Testis (tissue), 2 donors: ENCODE measurements at regions not wholly inside any gene's neighbourhood (a gene's known extent, or its start where the extent isn't known, plus 50 kb on each side); places are given as distances from the start of the nearest gene placed in this dataset.

Experiments used
- DNase-seq: peaks from one replicate; pipeline ENCODE4 v3.0.0-alpha.2; 2019
- H3K27ac ChIP-seq, 2 donors: fragments of 200-600 bp; sonication (generic); one replicate each; pipeline ENCODE4 v1.5.1; 2019
- H3K27me3 ChIP-seq: fragments of 200-600 bp; sonication (generic); one replicate; pipeline ENCODE4 v1.5.1; 2019
- H3K36me3 ChIP-seq: fragments of 200-600 bp; sonication (generic); one replicate; pipeline ENCODE4 v1.5.1; 2017; ENCODE audit warnings: low read depth; ENCODE audit errors: missing control alignments
- H3K4me1 ChIP-seq: fragments of 200-600 bp; sonication (generic); one replicate; pipeline ENCODE4 v1.5.1; 2019
- H3K4me3 ChIP-seq, 2 donors: fragments of 200-600 bp; sonication (generic); one replicate each; pipeline ENCODE4 v1.5.1; 2017 to 2019
- H3K9me3 ChIP-seq: fragments of 200-600 bp; sonication (generic); one replicate; pipeline ENCODE4 v1.5.1; 2017
- CTCF ChIP-seq, 3 experiments: fragments of 450-650 bp in 2 of 3; fragments of 200-600 bp in 1 of 3; sonication (generic) in 1 of 3; IDR thresholded peaks; one replicate each; pipeline ENCODE4 v1.5.1; 2016 to 2019; ENCODE audit warnings: antibody characterized with exemption in 3 of 3, mild to moderate bottlenecking in 2 of 3, moderate library complexity in 1 of 3
- POLR2A ChIP-seq: fragments of 450-650 bp; IDR thresholded peaks from one replicate; pipeline ENCODE4 v1.6.1; 2017; ENCODE audit warnings: antibody characterized with exemption, mild to moderate bottlenecking, moderate library complexity
- WGBS, 2 donors: methylation state at CpG; one replicate each; pipeline ENCODE4 v1.1.5; 2018; 5-methylcytosine and 5-hydroxymethylcytosine counted together
- intact Hi-C: fragments of 100-400 bp; cut with DNase I; formaldehyde crosslinking; loops from one replicate; pipeline ENCODE4 v1.15.1; 2023; ENCODE audit warnings: low total_unique reads

- H3K27me3 ChIP-seq: no peaks in the 10 kb centered on the region
- 47 to 49% methylated on average over 11 of the region's 11 CpGs for WGBS, 2 donors
- H3K4me3 ChIP-seq: no peak overlapping the region
- TF ChIP-seq POLR2A (no peak), CTCF (IDR thresholded peaks at IDR 0.05) (no peak)
- DNase-seq: no peak
- no peaks in the 10 kb centered on the region for H3K9me3 ChIP-seq
- intact Hi-C loops: no loop called here
- H3K36me3 ChIP-seq: no peaks in the 10 kb centered on the region
- no peaks in the 10 kb centered on the region for H3K4me1 ChIP-seq
- no peak overlapping the region for H3K27ac ChIP-seq
Observed at GRCh38 chr1:14039582-14040430, 339.8 kb downstream of the PRDM2 start.

- no peak for DNase-seq
- no peaks in the 10 kb centered on the region for H3K36me3 ChIP-seq
- no peaks in the 10 kb centered on the region for H3K27me3 ChIP-seq
- H3K4me3 ChIP-seq: no peak overlapping the region
- H3K4me1 ChIP-seq: no peaks in the 10 kb centered on the region
- H3K9me3 ChIP-seq: no peaks in the 10 kb centered on the region
- WGBS, 2 donors: 58 to 70% methylated on average over 4 of the region's 4 CpGs
- no peak overlapping the region for H3K27ac ChIP-seq
- TF ChIP-seq CTCF (IDR thresholded peaks at IDR 0.05) (no peak), POLR2A (no peak)
- intact Hi-C loops: no loop called here
Observed at GRCh38 chr1:14049965-14050364, 350.0 kb downstream of the PRDM2 start.

GRCh38 chr1:14055442-14056223 is 355.6 kb downstream of the PRDM2 start:
- no peaks in the 10 kb centered on the region for H3K4me1 ChIP-seq
- H3K4me3 ChIP-seq: no peak overlapping the region
- no peaks in the 10 kb centered on the region for H3K9me3 ChIP-seq
- intact Hi-C loops: no loop called here
- H3K27ac ChIP-seq: no peak overlapping the region
- no peaks in the 10 kb centered on the region for H3K36me3 ChIP-seq
- TF ChIP-seq CTCF (IDR thresholded peaks at IDR 0.05): no peak
- no peak for TF ChIP-seq POLR2A
- no peak for DNase-seq
- 58 to 74% methylated on average over 4 of the region's 4 CpGs for WGBS, 2 donors
- no peaks in the 10 kb centered on the region for H3K27me3 ChIP-seq

- Histone ChIP-seq H3K36me3 (no peaks in the 10 kb centered on the region), H3K9me3 (no peaks in the 10 kb centered on the region), H3K27ac (no peak overlapping the region), H3K4me1 (no peaks in the 10 kb centered on the region), H3K27me3 (no peaks in the 10 kb centered on the region), H3K4me3 (no peak overlapping the region)
- no peak for TF ChIP-seq POLR2A
- TF ChIP-seq CTCF (IDR thresholded peaks at IDR 0.05): no peak
- intact Hi-C loops: no loop called here
- 94 to 95% methylated on average over 3 of the region's 3 CpGs for WGBS, 2 donors
- no peak for DNase-seq
Observed at GRCh38 chr1:14057640-14058039, 357.7 kb downstream of the PRDM2 start.
